ENCODE measurements at regions not wholly inside any gene's neighbourhood (a gene's known extent, or its start where the extent isn't known, plus 50 kb on each side); places are given as distances from the start of the nearest gene placed in this dataset.

- TF ChIP-seq CTCF (IDR thresholded peaks at IDR 0.05) = no peak
- TF ChIP-seq POLR2A (IDR thresholded peaks at IDR 0.05) = no peak
Measured at GRCh38 chr2:36137612-36138011, 218.0 kb upstream of the CRIM1 start.
